Astrocyte (in vitro differentiated cells and primary cell): ENCODE measurements at regions not wholly inside any gene's neighbourhood (a gene's known extent, or its start where the extent isn't known, plus 50 kb on each side); places are given as distances from the start of the nearest gene placed in this dataset.

Experiments
- CTCF ChIP-seq: IDR thresholded peaks from 2 replicates; pipeline ENCODE4 v1.5.1; 2011; ENCODE audit warnings: low read depth, mild to moderate bottlenecking, inconsistent platforms, low read length, moderate library complexity; ENCODE audit not compliant: insufficient read depth
- EZH2 ChIP-seq: IDR thresholded peaks from 2 replicates; pipeline ENCODE4 v1.6.1; 2012; ENCODE audit warnings: mild to moderate bottlenecking, low read length, inconsistent platforms; ENCODE audit not compliant: insufficient read depth

- TF ChIP-seq CTCF (no peak), EZH2 (peak; percentile 62)
Measured at GRCh38 chr5:54884195-54884536, 101.2 kb downstream of the ESM1 start.
